Upper lobe of left lung (tissue), 4 donors: ENCODE measurements at regions not wholly inside any gene's neighbourhood (a gene's known extent, or its start where the extent isn't known, plus 50 kb on each side); places are given as distances from the start of the nearest gene placed in this dataset.

Experiments
- EP300 ChIP-seq, 4 donors: sonication (generic); formaldehyde crosslinking; IDR thresholded peaks; one replicate each; pipeline ENCODE4 v1.5.1; 2017; ENCODE audit warnings: antibody characterized with exemption in 4 of 4, control low read depth in 2 of 4
- POLR2A ChIP-seq, 4 donors: fragments of 450-650 bp; IDR thresholded peaks; one replicate each; pipeline ENCODE4 v1.5.1; 2016 to 2017; ENCODE audit warnings: antibody characterized with exemption in 4 of 4, mild to moderate bottlenecking in 2 of 4
- POLR2AphosphoS5 ChIP-seq, 2 donors: sonication (generic); formaldehyde crosslinking; IDR thresholded peaks; one replicate each; pipeline ENCODE4 v1.5.1; 2017; ENCODE audit warnings: antibody characterized with exemption in 2 of 2

DNA sequence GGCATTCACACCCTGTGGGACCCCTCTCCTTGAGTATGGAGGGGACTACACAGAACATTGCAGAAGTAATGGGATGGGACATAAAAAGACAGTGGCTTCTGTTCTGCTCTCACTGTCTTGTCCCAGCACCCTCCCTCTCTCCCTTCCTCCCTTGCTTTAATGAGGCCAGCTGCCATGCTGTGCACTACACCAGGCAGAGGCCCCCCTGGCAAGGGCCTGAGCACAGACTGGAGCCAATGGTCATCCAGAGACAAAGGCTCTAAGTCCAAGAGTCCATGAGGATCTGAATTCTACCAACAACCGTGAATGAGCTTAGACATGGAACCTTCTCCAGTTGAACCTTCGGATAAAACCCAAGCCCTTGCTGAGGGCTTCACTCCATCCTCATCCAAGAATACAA, 263.0 kb downstream of the NDUFA10 start:
- TF ChIP-seq POLR2AphosphoS5 (IDR thresholded peaks at IDR 0.05): no peak
- TF ChIP-seq POLR2A (IDR thresholded peaks at IDR 0.05): no peak
- no peak for TF ChIP-seq EP300 (IDR thresholded peaks at IDR 0.05)
